RWPE2 (cell line): ENCODE measurements at regions not wholly inside any gene's neighbourhood (a gene's known extent, or its start where the extent isn't known, plus 50 kb on each side); places are given as distances from the start of the nearest gene placed in this dataset.

Experiments
- ATAC-seq: fragments of 200-7000 bp; cut with Tn5 transposase; 3 replicates; pipeline ENCODE4 v1.9.1; 2021; ENCODE audit warnings: low read depth
- DNase-seq: peaks from one replicate; pipeline ENCODE4 v3.0.0-alpha.2; 2020; ENCODE audit warnings: low spot score
- H3K27ac ChIP-seq: fragments of 450-650 bp; 2 replicates; pipeline ENCODE4 v1.5.1; 2017; ENCODE audit warnings: mild to moderate bottlenecking; ENCODE audit not compliant: poor library complexity, severe bottlenecking
- H3K27me3 ChIP-seq: fragments of 250-450 bp; sonication (Bioruptor Pico); 2 replicates; pipeline ENCODE4 v1.5.1; 2021; ENCODE audit warnings: mild to moderate bottlenecking, moderate library complexity; ENCODE audit not compliant: insufficient read depth, poor library complexity, severe bottlenecking
- H3K36me3 ChIP-seq: fragments of 250-450 bp; sonication (Bioruptor Pico); 2 replicates; pipeline ENCODE4 v1.5.1; 2020; ENCODE audit warnings: low read depth, mild to moderate bottlenecking, moderate library complexity
- H3K4me1 ChIP-seq: fragments of 250-450 bp; sonication (Bioruptor Pico); 2 replicates; pipeline ENCODE4 v1.5.1; 2021; ENCODE audit warnings: mild to moderate bottlenecking, moderate library complexity; ENCODE audit not compliant: insufficient read depth, poor library complexity, severe bottlenecking
- H3K4me3 ChIP-seq: fragments of 250-450 bp; sonication (Bioruptor Pico); 2 replicates; pipeline ENCODE4 v1.5.1; 2021; ENCODE audit warnings: mild to moderate bottlenecking, moderate library complexity; ENCODE audit not compliant: severe bottlenecking
- H3K9me3 ChIP-seq: fragments of 250-450 bp; sonication (Bioruptor Pico); 2 replicates; pipeline ENCODE4 v1.5.1; 2021; ENCODE audit warnings: mild to moderate bottlenecking, moderate library complexity; ENCODE audit not compliant: severe bottlenecking
- CTCF ChIP-seq: fragments of 450-650 bp; IDR thresholded peaks from one replicate; pipeline ENCODE4 v1.5.1; 2017; ENCODE audit warnings: mild to moderate bottlenecking, moderate library complexity; ENCODE audit not compliant: poor library complexity, severe bottlenecking

DNA sequence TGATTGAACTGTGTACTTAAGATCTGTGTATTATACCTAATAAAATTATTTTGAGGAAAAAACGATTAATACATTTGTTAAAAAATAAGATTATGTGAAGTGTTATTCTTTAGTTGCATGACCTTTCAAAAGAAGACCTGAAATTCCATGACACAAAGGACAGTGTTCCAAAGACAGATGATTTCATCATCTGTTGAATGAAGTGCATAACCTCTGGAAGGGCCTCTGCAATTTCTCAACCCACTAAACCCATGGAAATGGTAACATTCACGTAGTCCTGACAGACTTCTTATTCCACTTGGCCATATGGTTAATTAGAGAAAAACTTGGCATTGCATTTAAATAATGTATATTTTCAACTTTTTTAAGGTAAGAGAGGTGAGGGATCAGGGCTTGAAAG is 167.2 kb upstream of the CTNND2 start:
- no peaks in the 10 kb centered on the region for H3K27me3 ChIP-seq
- H3K4me1 ChIP-seq = no peaks in the 10 kb centered on the region
- TF ChIP-seq CTCF = no peak
- H3K9me3 ChIP-seq = no peaks in the 10 kb centered on the region
- H3K36me3 ChIP-seq = no peaks in the 10 kb centered on the region
- H3K4me3 ChIP-seq = no peak overlapping the region
- no peak for ATAC-seq
- DNase-seq = no peak
- H3K27ac ChIP-seq = no peak overlapping the region

DNA sequence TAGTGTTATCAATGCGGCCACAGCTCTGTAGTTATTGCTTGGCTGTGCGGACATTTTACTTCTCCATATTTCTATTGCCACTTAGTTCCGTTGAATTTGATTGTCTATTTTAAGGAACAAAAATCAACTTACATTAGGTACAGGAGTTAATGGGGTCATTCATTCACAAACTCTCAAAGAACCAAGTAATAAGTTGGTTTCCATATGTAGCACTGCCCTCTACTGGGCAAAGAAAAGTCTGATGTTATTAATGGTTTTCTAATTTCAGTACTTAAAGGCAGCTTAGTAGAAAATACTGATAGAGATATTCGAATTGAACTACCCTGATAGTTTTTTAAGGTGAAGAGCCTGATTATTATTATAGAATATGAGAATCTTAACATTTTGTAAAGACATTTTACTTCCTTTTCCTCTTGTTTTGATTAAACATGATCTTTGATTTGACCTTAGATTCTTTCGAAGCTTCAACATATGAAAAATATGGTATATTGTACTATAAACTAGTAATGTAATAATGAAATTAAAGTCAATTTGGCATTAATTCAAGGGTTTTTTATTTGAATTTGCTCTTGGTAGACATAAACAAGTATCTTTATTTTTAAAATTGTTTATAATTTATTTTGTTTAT is 119.5 kb upstream of the CTNND2 start:
- DNase-seq (no peak), ATAC-seq (0 out of 3 replicates have a peak, but pooled peaks have one; percentile 31)
- peak; percentile 97 for TF ChIP-seq CTCF
- H3K4me1 ChIP-seq = no peaks in the 10 kb centered on the region
- H3K27ac ChIP-seq = no peak overlapping the region
- H3K27me3 ChIP-seq = no peaks in the 10 kb centered on the region
- no peaks in the 10 kb centered on the region for H3K36me3 ChIP-seq
- H3K4me3 ChIP-seq = no peak overlapping the region
- no peaks in the 10 kb centered on the region for H3K9me3 ChIP-seq

GRCh38 chr5:12022444-12022843 is 118.2 kb upstream of the CTNND2 start:
- H3K27ac ChIP-seq = no peak overlapping the region
- H3K36me3 ChIP-seq = no peaks in the 10 kb centered on the region
- ATAC-seq (no peak), DNase-seq (no peak)
- no peaks in the 10 kb centered on the region for H3K27me3 ChIP-seq
- no peak overlapping the region for H3K4me3 ChIP-seq
- TF ChIP-seq CTCF = no peak
- no peaks in the 10 kb centered on the region for H3K4me1 ChIP-seq
- no peaks in the 10 kb centered on the region for H3K9me3 ChIP-seq

- H3K27me3 ChIP-seq = no peaks in the 10 kb centered on the region
- DNase-seq (no peak), ATAC-seq (no peak)
- no peak for TF ChIP-seq CTCF
- no peak overlapping the region for H3K4me3 ChIP-seq
- no peaks in the 10 kb centered on the region for H3K4me1 ChIP-seq
- no peaks in the 10 kb centered on the region for H3K9me3 ChIP-seq
- H3K27ac ChIP-seq = no peak overlapping the region
- no peaks in the 10 kb centered on the region for H3K36me3 ChIP-seq
These were observed 115.1 kb upstream of the CTNND2 start for GRCh38 chr5:12019306-12019705.

- no peak for DNase-seq
- Histone ChIP-seq H3K4me3 (no peak overlapping the region), H3K4me1 (no peaks in the 10 kb centered on the region), H3K27ac (no peak overlapping the region), H3K36me3 (no peaks in the 10 kb centered on the region), H3K9me3 (no peaks in the 10 kb centered on the region), H3K27me3 (no peaks in the 10 kb centered on the region)
- no peak for ATAC-seq
- TF ChIP-seq CTCF = no peak
These were observed 112.8 kb upstream of the CTNND2 start for GRCh38 chr5:12017007-12017406.
